ENCODE measurements at regions not wholly inside any gene's neighbourhood (a gene's known extent, or its start where the extent isn't known, plus 50 kb on each side); places are given as distances from the start of the nearest gene placed in this dataset.

DNA sequence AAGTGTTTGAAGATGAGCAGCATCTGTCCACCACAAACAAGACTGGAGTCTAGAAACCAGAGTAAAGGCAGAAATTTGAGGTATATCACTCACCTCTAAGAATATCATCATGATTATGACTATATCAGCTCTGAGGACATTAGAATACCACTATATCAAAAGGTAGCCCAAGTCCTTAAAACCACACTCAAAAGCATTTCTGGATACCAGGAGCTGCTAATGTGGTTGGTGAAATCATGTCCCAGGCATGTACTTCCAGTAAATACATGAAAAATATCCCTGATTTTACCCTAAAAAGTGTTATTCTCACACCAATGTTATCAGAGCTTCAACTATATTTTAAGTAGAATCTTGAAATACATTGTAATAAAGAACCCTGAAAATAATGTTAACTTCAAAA lies 136.3 kb upstream of the SMAD1 start:
- Histone ChIP-seq H3K4ac (ENCODE audit: low read depth in 1 of 2, low read length in 2 of 2) (no peak overlapping the region), H3K4me2 (ENCODE audit: low read length, poor library complexity, severe bottlenecking) (no peak overlapping the region), H3K18ac (ENCODE audit: low read depth in 1 of 2, low read length in 2 of 2) (no peak overlapping the region), H2BK12ac (ENCODE audit: low read length in 2 of 2) (no peak overlapping the region), H2BK5ac (ENCODE audit: low read depth, low read length, poor library complexity, severe bottlenecking) (no peak overlapping the region), H3K9ac (ENCODE audit: low read length) (no peak overlapping the region), H4K8ac (ENCODE audit: low read length) (no peak overlapping the region), H3K36me3 (ENCODE audit: control insufficient read depth in 1 of 2, insufficient read depth in 2 of 2, low read depth in 1 of 2, low read length in 2 of 2) (no peaks in the 10 kb centered on the region), H3K9me3 (ENCODE audit: control insufficient read depth, low read length) (no peaks in the 10 kb centered on the region), H2BK15ac (ENCODE audit: low read depth, poor library complexity, severe bottlenecking) (no peak overlapping the region), H3K27me3 (ENCODE audit: control insufficient read depth in 1 of 2, insufficient read depth in 1 of 2, low read length in 2 of 2) (no peaks in the 10 kb centered on the region), H4K91ac (ENCODE audit: low read length) (no peak overlapping the region), H3K23ac (ENCODE audit: low read length in 2 of 2) (no peak overlapping the region), H3K4me1 (ENCODE audit: control insufficient read depth, insufficient read depth, low read depth, low read length) (peaks cover 10% of the 10 kb centered on the region), H2AK5ac (ENCODE audit: low read length, severe bottlenecking) (no peak overlapping the region), H2AFZ (ENCODE audit: low read depth, low read length) (no peak overlapping the region), H3K79me1 (replicated peaks; ENCODE audit: low read length, poor library complexity, severe bottlenecking) (no peaks in the 10 kb centered on the region), H3K4me3 (ENCODE audit: insufficient read depth in 1 of 2, low read depth in 1 of 2, low read length in 2 of 2) (no peak overlapping the region), H3K27ac (ENCODE audit: low read length, poor library complexity, severe bottlenecking) (peak overlapping the region; percentile 24), H3K14ac (ENCODE audit: low read length in 2 of 2) (no peak overlapping the region), H2BK120ac (ENCODE audit: low read depth, low read length) (no peak overlapping the region)
- DNase-seq: no peak

DNA sequence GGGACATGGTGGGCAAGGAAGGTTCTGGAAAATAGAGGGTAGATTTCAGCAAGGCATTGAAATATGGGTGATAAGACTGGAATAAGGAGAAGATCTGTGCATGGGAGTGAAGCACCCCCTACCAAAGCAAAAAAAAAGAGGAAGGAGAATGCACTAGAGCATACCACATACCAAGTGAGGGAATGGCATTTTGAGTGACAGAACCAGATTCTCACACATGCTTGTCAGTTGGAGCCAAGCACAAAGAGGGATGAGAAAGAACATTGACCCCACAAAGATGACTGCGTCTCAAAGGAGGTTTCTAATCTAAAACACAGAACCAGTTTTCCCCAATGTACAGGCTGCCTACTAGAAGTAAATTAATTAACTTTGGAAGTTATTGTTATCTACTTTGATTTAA lies 140.3 kb upstream of the SMAD1 start:
- no peak for DNase-seq
- H3K14ac ChIP-seq (ENCODE audit: low read length in 2 of 2): no peak overlapping the region
- H3K36me3 ChIP-seq (ENCODE audit: control insufficient read depth in 1 of 2, insufficient read depth in 2 of 2, low read depth in 1 of 2, low read length in 2 of 2): no peaks in the 10 kb centered on the region
- H3K4me1 ChIP-seq (ENCODE audit: control insufficient read depth, insufficient read depth, low read depth, low read length): peaks cover 4% of the 10 kb centered on the region
- no peak overlapping the region for H3K27ac ChIP-seq (ENCODE audit: low read length, poor library complexity, severe bottlenecking)
- H2BK5ac ChIP-seq (ENCODE audit: low read depth, low read length, poor library complexity, severe bottlenecking): no peak overlapping the region
- H3K18ac ChIP-seq (ENCODE audit: low read depth in 1 of 2, low read length in 2 of 2): no peak overlapping the region
- H2AK5ac ChIP-seq (ENCODE audit: low read length, severe bottlenecking): no peak overlapping the region
- WGBS: no CpG with 5 or more reads among the region's 1 CpG
- no peak overlapping the region for H4K8ac ChIP-seq (ENCODE audit: low read length)
- H3K4me3 ChIP-seq (ENCODE audit: insufficient read depth in 1 of 2, low read depth in 1 of 2, low read length in 2 of 2): no peak overlapping the region
- H2BK120ac ChIP-seq (ENCODE audit: low read depth, low read length): no peak overlapping the region
- H2AFZ ChIP-seq (ENCODE audit: low read depth, low read length): no peak overlapping the region
- no peaks in the 10 kb centered on the region for H3K79me1 ChIP-seq (replicated peaks; ENCODE audit: low read length, poor library complexity, severe bottlenecking)
- H3K9ac ChIP-seq (ENCODE audit: low read length): no peak overlapping the region
- H3K9me3 ChIP-seq (ENCODE audit: control insufficient read depth, low read length): no peaks in the 10 kb centered on the region
- no peaks in the 10 kb centered on the region for H3K27me3 ChIP-seq (ENCODE audit: control insufficient read depth in 1 of 2, insufficient read depth in 1 of 2, low read length in 2 of 2)
- no peak overlapping the region for H3K4me2 ChIP-seq (ENCODE audit: low read length, poor library complexity, severe bottlenecking)
- no peak overlapping the region for H3K23ac ChIP-seq (ENCODE audit: low read length in 2 of 2)
- no peak overlapping the region for H3K4ac ChIP-seq (ENCODE audit: low read depth in 1 of 2, low read length in 2 of 2)
- no peak overlapping the region for H2BK15ac ChIP-seq (ENCODE audit: low read depth, poor library complexity, severe bottlenecking)
- H2BK12ac ChIP-seq (ENCODE audit: low read length in 2 of 2): no peak overlapping the region
- no peak overlapping the region for H4K91ac ChIP-seq (ENCODE audit: low read length)

DNA sequence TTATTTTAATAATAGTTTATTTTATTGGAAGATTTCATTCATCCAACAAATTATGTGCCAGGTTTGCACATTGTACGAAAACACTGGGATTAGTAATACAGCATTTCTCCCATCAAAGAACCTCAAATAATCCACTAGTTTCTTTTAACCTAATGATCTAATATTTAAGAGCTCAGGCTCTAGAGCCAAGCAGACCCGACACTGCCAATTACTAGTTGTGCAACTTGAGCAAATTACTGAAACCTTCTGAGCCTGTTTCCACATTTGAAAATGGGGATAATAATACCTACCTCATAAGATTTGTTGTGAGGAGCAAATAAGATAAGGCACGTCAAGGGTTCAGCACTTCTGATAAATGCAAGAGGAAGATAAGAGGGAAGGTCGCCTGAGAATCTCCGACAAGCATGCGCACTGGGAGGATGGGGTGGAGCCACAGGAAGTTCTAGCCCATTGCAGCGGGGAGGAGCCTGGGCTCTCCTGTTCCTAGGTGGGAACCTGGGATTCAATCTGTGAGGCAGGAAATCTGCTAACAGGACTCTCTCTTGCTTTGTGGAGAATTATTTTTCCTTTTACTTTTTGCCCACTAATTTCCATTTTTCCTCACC lies 141.5 kb upstream of the SMAD1 start:
- H2AFZ ChIP-seq (ENCODE audit: low read depth, low read length): no peak overlapping the region
- WGBS: 85% methylated on average over 7 of the region's 7 CpGs
- no peak overlapping the region for H3K9ac ChIP-seq (ENCODE audit: low read length)
- no peaks in the 10 kb centered on the region for H3K9me3 ChIP-seq (ENCODE audit: control insufficient read depth, low read length)
- no peak overlapping the region for H2BK12ac ChIP-seq (ENCODE audit: low read length in 2 of 2)
- no peak overlapping the region for H2BK5ac ChIP-seq (ENCODE audit: low read depth, low read length, poor library complexity, severe bottlenecking)
- H3K27ac ChIP-seq (ENCODE audit: low read length, poor library complexity, severe bottlenecking): no peak overlapping the region
- H4K8ac ChIP-seq (ENCODE audit: low read length): no peak overlapping the region
- no peak overlapping the region for H3K23ac ChIP-seq (ENCODE audit: low read length in 2 of 2)
- H3K27me3 ChIP-seq (ENCODE audit: control insufficient read depth in 1 of 2, insufficient read depth in 1 of 2, low read length in 2 of 2): no peaks in the 10 kb centered on the region
- no peak overlapping the region for H2AK5ac ChIP-seq (ENCODE audit: low read length, severe bottlenecking)
- H3K4me3 ChIP-seq (ENCODE audit: insufficient read depth in 1 of 2, low read depth in 1 of 2, low read length in 2 of 2): no peak overlapping the region
- no peak overlapping the region for H2BK15ac ChIP-seq (ENCODE audit: low read depth, poor library complexity, severe bottlenecking)
- H3K4me2 ChIP-seq (ENCODE audit: low read length, poor library complexity, severe bottlenecking): no peak overlapping the region
- no peak overlapping the region for H3K18ac ChIP-seq (ENCODE audit: low read depth in 1 of 2, low read length in 2 of 2)
- H3K79me1 ChIP-seq (replicated peaks; ENCODE audit: low read length, poor library complexity, severe bottlenecking): no peaks in the 10 kb centered on the region
- H3K36me3 ChIP-seq (ENCODE audit: control insufficient read depth in 1 of 2, insufficient read depth in 2 of 2, low read depth in 1 of 2, low read length in 2 of 2): no peaks in the 10 kb centered on the region
- DNase-seq: no peak
- no peak overlapping the region for H2BK120ac ChIP-seq (ENCODE audit: low read depth, low read length)
- peaks cover 2% of the 10 kb centered on the region for H3K4me1 ChIP-seq (ENCODE audit: control insufficient read depth, insufficient read depth, low read depth, low read length)
- no peak overlapping the region for H3K14ac ChIP-seq (ENCODE audit: low read length in 2 of 2)
- H3K4ac ChIP-seq (ENCODE audit: low read depth in 1 of 2, low read length in 2 of 2): no peak overlapping the region
- no peak overlapping the region for H4K91ac ChIP-seq (ENCODE audit: low read length)

DNA sequence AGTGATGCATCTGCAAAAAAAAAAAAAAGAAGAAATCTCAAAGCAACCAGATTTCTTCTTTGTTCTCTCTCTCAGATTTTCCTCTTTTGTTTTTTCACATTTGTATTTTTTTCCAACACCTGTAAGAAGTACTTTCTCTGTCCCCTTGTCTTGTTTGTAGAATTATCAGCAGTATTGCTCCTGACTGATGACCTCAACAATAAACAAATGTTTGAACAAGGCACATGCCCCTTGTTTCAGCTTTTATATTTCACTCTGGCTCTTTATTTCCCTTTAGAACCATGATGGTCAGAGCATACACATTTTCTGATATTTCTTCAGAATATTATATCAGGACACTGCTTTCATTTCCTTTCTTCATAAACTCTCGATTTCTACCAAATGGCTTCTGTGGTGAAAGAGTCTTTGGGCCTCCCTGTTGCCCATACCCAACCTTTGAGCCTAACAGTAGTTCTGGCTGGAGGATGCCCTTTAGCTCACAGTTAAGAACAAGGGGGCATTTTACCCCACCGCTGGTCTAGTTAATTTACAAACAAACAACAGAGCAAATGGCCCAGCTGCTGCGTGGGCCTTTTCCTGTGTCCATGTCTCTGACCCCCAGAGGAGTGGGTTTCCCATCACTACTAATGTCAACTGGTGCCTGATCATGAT lies 142.5 kb upstream of the SMAD1 start:
- Histone ChIP-seq H3K14ac (ENCODE audit: low read length in 2 of 2) (no peak overlapping the region), H2AFZ (ENCODE audit: low read depth, low read length) (peak overlapping the region; percentile 18), H4K91ac (ENCODE audit: low read length) (no peak overlapping the region), H3K27ac (ENCODE audit: low read length, poor library complexity, severe bottlenecking) (no peak overlapping the region), H3K18ac (ENCODE audit: low read depth in 1 of 2, low read length in 2 of 2) (no peak overlapping the region), H3K4me1 (ENCODE audit: control insufficient read depth, insufficient read depth, low read depth, low read length) (no peaks in the 10 kb centered on the region), H3K79me1 (replicated peaks; ENCODE audit: low read length, poor library complexity, severe bottlenecking) (no peaks in the 10 kb centered on the region), H2BK12ac (ENCODE audit: low read length in 2 of 2) (no peak overlapping the region), H2BK120ac (ENCODE audit: low read depth, low read length) (no peak overlapping the region), H2BK15ac (ENCODE audit: low read depth, poor library complexity, severe bottlenecking) (no peak overlapping the region), H3K9me3 (ENCODE audit: control insufficient read depth, low read length) (no peaks in the 10 kb centered on the region), H3K23ac (ENCODE audit: low read length in 2 of 2) (no peak overlapping the region), H3K36me3 (ENCODE audit: control insufficient read depth in 1 of 2, insufficient read depth in 2 of 2, low read depth in 1 of 2, low read length in 2 of 2) (no peaks in the 10 kb centered on the region), H2AK5ac (ENCODE audit: low read length, severe bottlenecking) (no peak overlapping the region), H3K27me3 (ENCODE audit: control insufficient read depth in 1 of 2, insufficient read depth in 1 of 2, low read length in 2 of 2) (no peaks in the 10 kb centered on the region), H2BK5ac (ENCODE audit: low read depth, low read length, poor library complexity, severe bottlenecking) (no peak overlapping the region), H3K4me3 (ENCODE audit: insufficient read depth in 1 of 2, low read depth in 1 of 2, low read length in 2 of 2) (no peak overlapping the region), H3K4me2 (ENCODE audit: low read length, poor library complexity, severe bottlenecking) (no peak overlapping the region), H3K9ac (ENCODE audit: low read length) (no peak overlapping the region), H4K8ac (ENCODE audit: low read length) (no peak overlapping the region), H3K4ac (ENCODE audit: low read depth in 1 of 2, low read length in 2 of 2) (no peak overlapping the region)
- WGBS: 83% methylated on average over 3 of the region's 3 CpGs
- DNase-seq: no peak
